Panc1 (cell line): ENCODE measurements at regions not wholly inside any gene's neighbourhood (a gene's known extent, or its start where the extent isn't known, plus 50 kb on each side); places are given as distances from the start of the nearest gene placed in this dataset.

Experiments
- ATAC-seq: fragments of 200-7000 bp; cut with Tn5 transposase; 2 replicates; pipeline ENCODE4 v1.9.1; 2020; ENCODE audit warnings: mild to moderate bottlenecking, moderate library complexity
- BruUV-seq: library from RNA; stranded (reverse); fragments of 400-500 nt; replicated peaks from 2 replicates; lab custom pipeline; 2021; lab: Mats Ljungman, UMichigan
- CTCF ChIA-PET: fragments of 300-600 bp; sonication (Branson Sonifier 250); formaldehyde crosslinking; loops from one replicate; lab custom pipeline; 2022; ENCODE audit warnings: antibody characterized with exemption; lab: Charles Lee
- POLR2A ChIA-PET: fragments of 300-600 bp; sonication (Branson Sonifier 250); formaldehyde crosslinking; loops from one replicate; lab custom pipeline; 2022; ENCODE audit warnings: antibody characterized with exemption; lab: Charles Lee
- DNase-seq: peaks from one replicate; pipeline ENCODE4 v3.0.0-alpha.2; 2010; ENCODE audit warnings: low read depth, low spot score
- H3K27ac ChIP-seq: 2 replicates; pipeline ENCODE4 v1.5.1; 2011; ENCODE audit warnings: mild to moderate bottlenecking, low read length, inconsistent platforms
- H3K27me3 ChIP-seq: fragments of 200-500 bp; sonication (Bioruptor generic); 2 replicates; pipeline ENCODE4 v1.6.0; 2014; ENCODE audit warnings: low read length, inconsistent platforms; ENCODE audit not compliant: control insufficient read depth, insufficient read depth
- H3K36me3 ChIP-seq: fragments of 200-500 bp; sonication (Bioruptor generic); 2 replicates; pipeline ENCODE4 v1.5.1; 2014; ENCODE audit warnings: inconsistent platforms, mild to moderate bottlenecking, low read length, moderate library complexity; ENCODE audit not compliant: control insufficient read depth, insufficient read depth
- H3K4me1 ChIP-seq: 2 replicates; pipeline ENCODE4 v1.5.1; 2011; ENCODE audit warnings: inconsistent platforms, mild to moderate bottlenecking, low read length, moderate library complexity; ENCODE audit not compliant: control insufficient read depth, insufficient read depth
- H3K4me3 ChIP-seq, 2 experiments: 2 replicates each; pipeline ENCODE4 v1.5.1; 2011 to 2012; ENCODE audit warnings: low read depth in 2 of 2, low read length in 2 of 2, mild to moderate bottlenecking in 2 of 2, inconsistent platforms in 1 of 2, moderate library complexity in 1 of 2
- H3K9me3 ChIP-seq: fragments of 200-500 bp; sonication (Bioruptor generic); 2 replicates; pipeline ENCODE4 v1.5.1; 2014; ENCODE audit warnings: low read depth, mild to moderate bottlenecking, inconsistent platforms, low read length, moderate library complexity; ENCODE audit not compliant: control insufficient read depth, insufficient read depth
- CTCF ChIP-seq: fragments of 450-650 bp; IDR thresholded peaks from 2 replicates; pipeline ENCODE4 v1.5.1; 2017; ENCODE audit warnings: mild to moderate bottlenecking
- POLR2AphosphoS5 ChIP-seq: IDR thresholded peaks from 2 replicates; pipeline ENCODE4 v1.6.1; 2012; ENCODE audit warnings: mild to moderate bottlenecking, low read depth, low read length, moderate library complexity
- REST ChIP-seq, 2 experiments: IDR thresholded peaks; 2 replicates each; pipeline ENCODE4 v1.6.1; 2011 to 2012; ENCODE audit warnings: low read depth in 2 of 2, control low read depth in 1 of 2, low read length in 1 of 2, mild to moderate bottlenecking in 1 of 2, moderate library complexity in 1 of 2; ENCODE audit not compliant: insufficient read depth in 1 of 2
- SIN3A ChIP-seq: IDR thresholded peaks from 2 replicates; pipeline ENCODE4 v1.6.1; 2012; ENCODE audit warnings: low read depth, mild to moderate bottlenecking, low read length, moderate library complexity, borderline replicate concordance; ENCODE audit not compliant: insufficient read depth
- TCF7L2 ChIP-seq: IDR thresholded peaks from 2 replicates; pipeline ENCODE4 v1.6.1; 2011; ENCODE audit warnings: mild to moderate bottlenecking, low read depth, low read length, inconsistent platforms
- in situ Hi-C: cut with HindIII; loops from 2 replicates; pipeline ENCODE4 v1.10.0; 2016; ENCODE audit warnings: low sequenced_read_pairs, low pct_unique_long_range_greater_than_20kb
- intact Hi-C: fragments of 100-400 bp; cut with micrococcal nuclease; formaldehyde crosslinking; loops from one replicate; pipeline ENCODE4 v1.10.0; 2022; ENCODE audit not compliant: unreplicated experiment

GRCh38 chr10:131667561-131667960 is 233.2 kb upstream of the PPP2R2D start:
- no peak for TF ChIP-seq TCF7L2
- no peak for TF ChIP-seq SIN3A
- no peak for TF ChIP-seq REST (IDR thresholded peaks at IDR 0.05; ENCODE audit: insufficient read depth in 1 of 2, low read depth in 2 of 2, low read length in 1 of 2)
- TF ChIP-seq POLR2AphosphoS5 = no peak
- no peak for TF ChIP-seq CTCF
- ATAC-seq (no peak), DNase-seq (no peak)
- H3K27ac ChIP-seq = no peak overlapping the region
- BruUV-seq = no TSS peak
- H3K9me3 ChIP-seq = no peaks in the 10 kb centered on the region
- H3K36me3 ChIP-seq = no peaks in the 10 kb centered on the region
- ChIA-PET POLR2A (no interaction called here), CTCF (no interaction called here)
- H3K4me1 ChIP-seq = no peaks in the 10 kb centered on the region
- H3K27me3 ChIP-seq = peaks cover 2% of the 10 kb centered on the region
- intact Hi-C loops = no loop called here
- in situ Hi-C loops = no loop called here
- no peak overlapping the region for H3K4me3 ChIP-seq

GRCh38 chr10:131668903-131669302 is 231.9 kb upstream of the PPP2R2D start:
- H3K9me3 ChIP-seq = no peaks in the 10 kb centered on the region
- H3K36me3 ChIP-seq = no peaks in the 10 kb centered on the region
- in situ Hi-C loops (no loop called here), intact Hi-C loops (no loop called here)
- ChIA-PET CTCF (no interaction called here), POLR2A (no interaction called here)
- H3K4me1 ChIP-seq = no peaks in the 10 kb centered on the region
- no peak overlapping the region for H3K27ac ChIP-seq
- no peak for ATAC-seq
- no peak for DNase-seq
- no peak overlapping the region for H3K4me3 ChIP-seq
- BruUV-seq = no TSS peak
- no peak for TF ChIP-seq CTCF
- H3K27me3 ChIP-seq = peaks cover 2% of the 10 kb centered on the region; the same call in 1 of the 2 replicates

GRCh38 chr10:131669838-131670237 is 231.0 kb upstream of the PPP2R2D start:
- Histone ChIP-seq H3K4me3 (no peak overlapping the region), H3K27ac (no peak overlapping the region), H3K36me3 (no peaks in the 10 kb centered on the region), H3K4me1 (no peaks in the 10 kb centered on the region), H3K9me3 (no peaks in the 10 kb centered on the region), H3K27me3 (no peaks in the 10 kb centered on the region; the same call in 1 of the 2 replicates)
- intact Hi-C loops (no loop called here), in situ Hi-C loops (no loop called here)
- DNase-seq = no peak
- no TSS peak for BruUV-seq
- ChIA-PET CTCF (no interaction called here), POLR2A (no interaction called here)
- ATAC-seq = no peak
- TF ChIP-seq SIN3A (no peak), POLR2AphosphoS5 (no peak), REST (IDR thresholded peaks at IDR 0.05; ENCODE audit: insufficient read depth in 1 of 2, low read depth in 2 of 2, low read length in 1 of 2) (no peak), CTCF (no peak), TCF7L2 (no peak)
